ENCODE measurements at regions not wholly inside any gene's neighbourhood (a gene's known extent, or its start where the extent isn't known, plus 50 kb on each side); places are given as distances from the start of the nearest gene placed in this dataset.

DNA sequence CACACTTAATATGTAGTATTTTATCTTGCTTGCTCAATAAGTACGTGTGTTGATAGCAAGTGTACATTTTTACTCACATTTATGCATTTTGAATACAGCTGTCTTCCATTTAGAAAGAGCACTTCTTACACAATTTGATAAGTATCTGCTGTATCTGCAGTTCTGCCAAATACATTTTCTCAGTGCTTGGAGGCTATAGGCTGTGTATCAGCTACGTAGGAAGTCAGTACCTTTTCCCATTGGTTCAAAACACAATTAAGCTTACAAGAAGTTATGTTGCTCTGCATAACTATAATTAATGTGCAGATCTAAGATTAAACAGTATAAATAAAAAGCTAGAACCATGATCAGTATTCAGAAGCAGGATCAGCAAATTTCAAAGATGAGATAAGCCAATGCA is 503.6 kb upstream of the SMIM21 start:
- Mint-ChIP-seq H3K36me3 (ENCODE audit: low read depth) (no peaks in the 10 kb centered on the region), H3K9me3 (ENCODE audit: low read depth) (peaks cover 4% of the 10 kb centered on the region), H3K4me1 (ENCODE audit: low read depth) (no peaks in the 10 kb centered on the region), H3K27me3 (ENCODE audit: low read depth) (peaks cover 5% of the 10 kb centered on the region), H3K27ac (ENCODE audit: unreplicated experiment) (no peak overlapping the region), H3K4me3 (ENCODE audit: unreplicated experiment) (no peak overlapping the region)
- no peak for TF ChIP-seq CTCF (IDR thresholded peaks at IDR 0.05)
- DNase-seq (ENCODE audit: low spot score), result no peak

GRCh38 chr18:75928706-75929105 is 501.2 kb upstream of the SMIM21 start:
- H3K27ac Mint-ChIP-seq (ENCODE audit: unreplicated experiment), result no peak overlapping the region
- H3K9me3 Mint-ChIP-seq (ENCODE audit: low read depth), result no peaks in the 10 kb centered on the region
- H3K27me3 Mint-ChIP-seq (ENCODE audit: low read depth), result peaks cover 9% of the 10 kb centered on the region
- TF ChIP-seq CTCF (IDR thresholded peaks at IDR 0.05), result no peak
- no peak overlapping the region for H3K4me3 Mint-ChIP-seq (ENCODE audit: unreplicated experiment)
- no peaks in the 10 kb centered on the region for H3K4me1 Mint-ChIP-seq (ENCODE audit: low read depth)
- no peaks in the 10 kb centered on the region for H3K36me3 Mint-ChIP-seq (ENCODE audit: low read depth)
- DNase-seq (ENCODE audit: low spot score), result no peak

GRCh38 chr18:75927791-75928190 is 500.3 kb upstream of the SMIM21 start:
- TF ChIP-seq CTCF (IDR thresholded peaks at IDR 0.05), result no peak
- Mint-ChIP-seq H3K4me1 (ENCODE audit: low read depth) (peaks cover 7% of the 10 kb centered on the region), H3K9me3 (ENCODE audit: low read depth) (peaks cover 4% of the 10 kb centered on the region), H3K4me3 (ENCODE audit: unreplicated experiment) (no peak overlapping the region), H3K36me3 (ENCODE audit: low read depth) (no peaks in the 10 kb centered on the region), H3K27me3 (ENCODE audit: low read depth) (peaks cover 9% of the 10 kb centered on the region), H3K27ac (ENCODE audit: unreplicated experiment) (no peak overlapping the region)
- no peak for DNase-seq (ENCODE audit: low spot score)

- DNase-seq (ENCODE audit: low spot score), result no peak
- Mint-ChIP-seq H3K9me3 (ENCODE audit: low read depth) (peaks cover 4% of the 10 kb centered on the region), H3K4me3 (ENCODE audit: unreplicated experiment) (no peak overlapping the region), H3K4me1 (ENCODE audit: low read depth) (peaks cover 9% of the 10 kb centered on the region), H3K36me3 (ENCODE audit: low read depth) (no peaks in the 10 kb centered on the region), H3K27ac (ENCODE audit: unreplicated experiment) (no peak overlapping the region), H3K27me3 (ENCODE audit: low read depth) (peaks cover 7% of the 10 kb centered on the region)
- TF ChIP-seq CTCF (IDR thresholded peaks at IDR 0.05), result no peak
Measured at GRCh38 chr18:75926811-75927210, 499.3 kb upstream of the SMIM21 start.

- peaks cover 4% of the 10 kb centered on the region for H3K9me3 Mint-ChIP-seq (ENCODE audit: low read depth)
- H3K27me3 Mint-ChIP-seq (ENCODE audit: low read depth), result peaks cover 14% of the 10 kb centered on the region
- no peak overlapping the region for H3K4me3 Mint-ChIP-seq (ENCODE audit: unreplicated experiment)
- no peak overlapping the region for H3K27ac Mint-ChIP-seq (ENCODE audit: unreplicated experiment)
- DNase-seq (ENCODE audit: low spot score), result no peak
- peaks cover 9% of the 10 kb centered on the region for H3K4me1 Mint-ChIP-seq (ENCODE audit: low read depth)
- H3K36me3 Mint-ChIP-seq (ENCODE audit: low read depth), result no peaks in the 10 kb centered on the region
- TF ChIP-seq CTCF (IDR thresholded peaks at IDR 0.05), result no peak
Measured at GRCh38 chr18:75923169-75923568, 495.7 kb upstream of the SMIM21 start.
